OCI-LY3 (cell line): ENCODE measurements at regions not wholly inside any gene's neighbourhood (a gene's known extent, or its start where the extent isn't known, plus 50 kb on each side); places are given as distances from the start of the nearest gene placed in this dataset.

Source experiments
- EZH2phosphoT487 ChIP-seq: fragments of 200-600 bp; shearing (Covaris generic); IDR thresholded peaks from 2 replicates; pipeline ENCODE4 v1.6.1; 2018; ENCODE audit warnings: antibody characterized with exemption, mixed run types, low read depth
- TF ChIP-seq, protein P1 (sequence below): fragments of 200-600, 300-600 bp; sonication (generic); IDR thresholded peaks from 2 replicates; pipeline ENCODE4 v1.5.1; 2014; ENCODE audit warnings: antibody characterized with exemption, low read length, low read depth

DNA sequence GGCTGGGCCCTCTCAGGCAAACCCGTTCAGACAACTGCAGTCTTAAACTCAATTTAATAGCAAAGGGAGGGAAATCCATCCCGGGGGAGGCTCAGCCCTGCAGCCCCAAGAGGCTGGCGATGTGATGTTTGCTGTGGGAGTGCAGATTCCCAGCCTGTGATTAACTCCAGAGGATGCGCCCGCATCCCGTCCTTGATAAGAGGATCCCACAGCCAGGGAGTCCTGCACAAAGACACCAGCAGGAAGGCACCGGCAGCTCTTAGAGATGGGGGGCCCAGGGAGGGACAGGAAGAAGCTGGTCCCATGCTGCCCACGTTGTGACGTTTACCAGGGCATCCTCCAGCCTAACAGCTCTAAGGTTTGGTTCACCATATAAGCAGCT, 64.7 kb downstream of the MRPL36 start:
- TF ChIP-seq, protein P1, sequence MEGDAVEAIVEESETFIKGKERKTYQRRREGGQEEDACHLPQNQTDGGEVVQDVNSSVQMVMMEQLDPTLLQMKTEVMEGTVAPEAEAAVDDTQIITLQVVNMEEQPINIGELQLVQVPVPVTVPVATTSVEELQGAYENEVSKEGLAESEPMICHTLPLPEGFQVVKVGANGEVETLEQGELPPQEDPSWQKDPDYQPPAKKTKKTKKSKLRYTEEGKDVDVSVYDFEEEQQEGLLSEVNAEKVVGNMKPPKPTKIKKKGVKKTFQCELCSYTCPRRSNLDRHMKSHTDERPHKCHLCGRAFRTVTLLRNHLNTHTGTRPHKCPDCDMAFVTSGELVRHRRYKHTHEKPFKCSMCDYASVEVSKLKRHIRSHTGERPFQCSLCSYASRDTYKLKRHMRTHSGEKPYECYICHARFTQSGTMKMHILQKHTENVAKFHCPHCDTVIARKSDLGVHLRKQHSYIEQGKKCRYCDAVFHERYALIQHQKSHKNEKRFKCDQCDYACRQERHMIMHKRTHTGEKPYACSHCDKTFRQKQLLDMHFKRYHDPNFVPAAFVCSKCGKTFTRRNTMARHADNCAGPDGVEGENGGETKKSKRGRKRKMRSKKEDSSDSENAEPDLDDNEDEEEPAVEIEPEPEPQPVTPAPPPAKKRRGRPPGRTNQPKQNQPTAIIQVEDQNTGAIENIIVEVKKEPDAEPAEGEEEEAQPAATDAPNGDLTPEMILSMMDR = no peak
- TF ChIP-seq EZH2phosphoT487 = no peak
